ENCODE measurements at regions not wholly inside any gene's neighbourhood (a gene's known extent, or its start where the extent isn't known, plus 50 kb on each side); places are given as distances from the start of the nearest gene placed in this dataset.

DNA sequence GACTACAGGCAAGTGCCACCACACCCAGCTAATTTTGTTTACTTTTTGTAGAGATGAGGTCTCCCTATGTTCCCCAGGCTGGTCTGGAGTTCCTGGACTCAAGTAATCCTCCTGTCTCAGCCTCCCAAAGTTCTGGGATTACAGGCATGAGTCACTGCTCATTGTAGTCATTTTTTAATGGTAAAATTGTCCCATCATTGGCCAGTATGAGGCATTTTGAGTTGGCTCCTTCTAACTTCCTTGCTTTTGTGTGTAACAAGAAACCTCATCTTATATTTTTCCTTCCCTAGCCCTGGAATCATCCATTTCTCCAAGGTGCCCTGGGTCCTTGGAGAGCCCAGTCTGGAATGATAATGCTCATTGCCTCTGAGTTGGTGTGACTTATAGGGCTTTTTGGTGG is 148.5 kb downstream of the INHBB start (continued):
- TF ChIP-seq, protein P1, sequence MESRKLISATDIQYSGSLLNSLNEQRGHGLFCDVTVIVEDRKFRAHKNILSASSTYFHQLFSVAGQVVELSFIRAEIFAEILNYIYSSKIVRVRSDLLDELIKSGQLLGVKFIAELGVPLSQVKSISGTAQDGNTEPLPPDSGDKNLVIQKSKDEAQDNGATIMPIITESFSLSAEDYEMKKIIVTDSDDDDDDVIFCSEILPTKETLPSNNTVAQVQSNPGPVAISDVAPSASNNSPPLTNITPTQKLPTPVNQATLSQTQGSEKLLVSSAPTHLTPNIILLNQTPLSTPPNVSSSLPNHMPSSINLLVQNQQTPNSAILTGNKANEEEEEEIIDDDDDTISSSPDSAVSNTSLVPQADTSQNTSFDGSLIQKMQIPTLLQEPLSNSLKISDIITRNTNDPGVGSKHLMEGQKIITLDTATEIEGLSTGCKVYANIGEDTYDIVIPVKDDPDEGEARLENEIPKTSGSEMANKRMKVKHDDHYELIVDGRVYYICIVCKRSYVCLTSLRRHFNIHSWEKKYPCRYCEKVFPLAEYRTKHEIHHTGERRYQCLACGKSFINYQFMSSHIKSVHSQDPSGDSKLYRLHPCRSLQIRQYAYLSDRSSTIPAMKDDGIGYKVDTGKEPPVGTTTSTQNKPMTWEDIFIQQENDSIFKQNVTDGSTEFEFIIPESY (IDR thresholded peaks at IDR 0.05): no peak
- TF ChIP-seq MAX (IDR thresholded peaks at IDR 0.05; ENCODE audit: low read depth, low read length): no peak
- no peak for TF ChIP-seq WRNIP1 (IDR thresholded peaks at IDR 0.05; ENCODE audit: borderline replicate concordance, low read depth, low read length)
- no peak for TF ChIP-seq SMC3 (IDR thresholded peaks at IDR 0.05; ENCODE audit: borderline replicate concordance, low read length)

- no peaks in the 10 kb centered on the region for H3K4me1 ChIP-seq (ENCODE audit: control insufficient read depth, insufficient read depth, low read length)
- H2AFZ ChIP-seq (ENCODE audit: control insufficient read depth, low read depth, low read length): no peak overlapping the region
- ATAC-seq: no peak
- 6% methylated on average over 2 of the region's 2 CpGs for WGBS (ENCODE audit: insufficient coverage, insufficient replicate concordance, low lambda C conversion rate, missing lambda C conversion rate)
- no peaks in the 10 kb centered on the region for H3K9me3 ChIP-seq (replicated peaks; ENCODE audit: control insufficient read depth, insufficient read depth, low read length)
- SMC1A ChIA-PET (ENCODE audit: uncharacterized antibody, unreplicated experiment): no interaction called here
- CTCF ChIA-PET: no interaction called here
- H4K20me1 ChIP-seq (ENCODE audit: control insufficient read depth, insufficient read depth): no peaks in the 10 kb centered on the region
- POLR2A ChIA-PET: no interaction called here
- H3K9ac ChIP-seq (ENCODE audit: control insufficient read depth, insufficient read depth, low read length): no peak overlapping the region
- TF ChIP-seq SRF (IDR thresholded peaks at IDR 0.05; ENCODE audit: low read depth in 2 of 2, low read length in 2 of 2): no peak
- no peak for TF ChIP-seq SIN3A (IDR thresholded peaks at IDR 0.05; ENCODE audit: low read depth, low read length)
- TF ChIP-seq, protein P2, sequence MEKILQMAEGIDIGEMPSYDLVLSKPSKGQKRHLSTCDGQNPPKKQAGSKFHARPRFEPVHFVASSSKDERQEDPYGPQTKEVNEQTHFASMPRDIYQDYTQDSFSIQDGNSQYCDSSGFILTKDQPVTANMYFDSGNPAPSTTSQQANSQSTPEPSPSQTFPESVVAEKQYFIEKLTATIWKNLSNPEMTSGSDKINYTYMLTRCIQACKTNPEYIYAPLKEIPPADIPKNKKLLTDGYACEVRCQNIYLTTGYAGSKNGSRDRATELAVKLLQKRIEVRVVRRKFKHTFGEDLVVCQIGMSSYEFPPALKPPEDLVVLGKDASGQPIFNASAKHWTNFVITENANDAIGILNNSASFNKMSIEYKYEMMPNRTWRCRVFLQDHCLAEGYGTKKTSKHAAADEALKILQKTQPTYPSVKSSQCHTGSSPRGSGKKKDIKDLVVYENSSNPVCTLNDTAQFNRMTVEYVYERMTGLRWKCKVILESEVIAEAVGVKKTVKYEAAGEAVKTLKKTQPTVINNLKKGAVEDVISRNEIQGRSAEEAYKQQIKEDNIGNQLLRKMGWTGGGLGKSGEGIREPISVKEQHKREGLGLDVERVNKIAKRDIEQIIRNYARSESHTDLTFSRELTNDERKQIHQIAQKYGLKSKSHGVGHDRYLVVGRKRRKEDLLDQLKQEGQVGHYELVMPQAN (conservative IDR thresholded peaks at IDR 0.05): no peak
- TF ChIP-seq PAX5 (IDR thresholded peaks at IDR 0.05; ENCODE audit: borderline replicate concordance, low read depth, low read length): no peak
- RAD21 ChIA-PET (ENCODE audit: unreplicated experiment): no interaction called here
- in situ Hi-C loops (cut with MboI) (no loop called here), intact Hi-C loops (cut with micrococcal nuclease; ENCODE audit: unreplicated experiment) (no loop called here)
- DNase-seq (ENCODE audit: low read depth, low spot score): no peak
- H3K27me3 ChIP-seq (replicated peaks in 1 of 2; ENCODE audit: control insufficient read depth in 2 of 2, insufficient read depth in 2 of 2, low read length in 1 of 2): peaks cover 0 to 9% of the 10 kb centered on the region in 2 experiments; a peak in 2 of 4 replicates
- H3K4me3 ChIP-seq: no peak overlapping the region
- no peak for FAIRE-seq
- no peaks in the 10 kb centered on the region for H3K36me3 ChIP-seq (ENCODE audit: control insufficient read depth in 2 of 2, insufficient read depth in 2 of 2, low read length in 1 of 2)
- no peaks in the 10 kb centered on the region for H3K79me2 ChIP-seq (ENCODE audit: control insufficient read depth, insufficient read depth, low read length)
- no TSS peak for BruUV-seq (replicated peaks)
- H3K4me2 ChIP-seq (ENCODE audit: control insufficient read depth, insufficient read depth): no peak overlapping the region
- no peak overlapping the region for H3K27ac ChIP-seq (ENCODE audit: control insufficient read depth, insufficient read depth)
These were observed 149.7 kb downstream of the INHBB start for GRCh38 chr2:120495586-120495985.

Data from GM12878 (cell line).